GM19035 (cell line): ENCODE measurements at regions not wholly inside any gene's neighbourhood (a gene's known extent, or its start where the extent isn't known, plus 50 kb on each side); places are given as distances from the start of the nearest gene placed in this dataset.
A peak's percentile ranks its signal among the peaks of the same experiment; 100 is the strongest.
"Not testable (repeated sequence)": the region's sequence is repeated elsewhere in the genome, so short reads cannot be mapped to it uniquely, and the experiment has no call there.

ENCODE experiments used
- ATAC-seq: cut with Tn5 transposase; IDR thresholded peaks from one replicate; pipeline ENCODE4 v1.9.1; 2021; ENCODE audit not compliant: unreplicated experiment

DNA sequence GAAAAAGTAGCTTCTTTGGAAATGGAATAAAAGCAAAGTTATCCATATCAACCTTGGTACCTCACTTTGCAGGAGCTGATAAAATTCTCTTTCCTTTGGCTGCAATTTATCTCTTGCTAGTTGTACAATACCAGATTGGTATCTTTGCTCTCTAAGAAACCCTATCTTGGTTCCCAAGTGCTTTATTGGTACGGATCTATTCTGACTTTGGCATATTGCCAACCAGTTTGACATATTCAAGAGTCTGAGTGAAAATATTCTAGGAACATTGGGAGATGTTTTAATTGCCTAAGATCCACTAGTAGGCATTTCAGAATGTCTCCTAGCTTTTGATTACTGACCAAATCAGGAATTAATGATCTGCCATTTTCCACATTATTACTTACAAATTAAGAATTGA is 167.2 kb upstream of the ATP2B1 start:
- ATAC-seq: no peak

DNA sequence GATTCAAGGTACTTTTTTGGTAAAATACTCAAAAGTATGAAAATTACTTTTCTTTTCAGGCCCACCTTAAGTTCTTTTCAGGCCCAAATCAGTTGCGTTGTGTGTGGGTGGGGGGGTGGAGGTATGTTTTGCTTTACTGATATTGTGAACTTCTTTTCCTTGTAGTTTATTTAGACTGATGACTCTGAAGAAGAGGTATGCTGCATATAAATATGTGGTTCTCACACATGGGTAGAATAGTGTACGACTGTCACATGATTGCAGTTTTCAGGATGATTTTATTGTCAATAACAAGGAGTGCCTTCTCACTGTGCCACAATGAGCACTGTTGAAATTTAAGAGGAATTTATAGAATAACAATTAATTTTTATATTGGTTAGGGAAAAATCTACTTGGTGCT is 166.6 kb upstream of the ATP2B1 start:
- ATAC-seq: no peak

DNA sequence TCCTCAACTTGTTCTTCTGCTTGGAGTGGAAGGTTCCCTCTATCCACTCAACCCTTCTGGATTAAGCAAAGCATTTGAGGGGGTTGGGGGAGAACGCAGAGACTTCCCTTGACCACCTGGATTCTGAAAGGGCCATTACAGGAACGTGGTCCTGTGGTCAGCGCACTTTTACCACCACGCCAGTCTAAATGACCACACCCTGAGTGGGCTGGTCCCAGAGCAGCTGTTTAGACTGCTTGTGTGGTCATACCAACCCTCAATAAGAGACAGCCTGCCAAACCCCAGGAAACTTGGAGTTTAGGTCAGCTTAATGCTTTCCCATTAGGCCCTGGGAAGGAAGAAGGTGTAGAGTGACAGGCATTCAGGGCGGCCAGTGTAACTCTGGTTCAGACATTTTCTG is 165.5 kb upstream of the ATP2B1 start:
- no peak for ATAC-seq

DNA sequence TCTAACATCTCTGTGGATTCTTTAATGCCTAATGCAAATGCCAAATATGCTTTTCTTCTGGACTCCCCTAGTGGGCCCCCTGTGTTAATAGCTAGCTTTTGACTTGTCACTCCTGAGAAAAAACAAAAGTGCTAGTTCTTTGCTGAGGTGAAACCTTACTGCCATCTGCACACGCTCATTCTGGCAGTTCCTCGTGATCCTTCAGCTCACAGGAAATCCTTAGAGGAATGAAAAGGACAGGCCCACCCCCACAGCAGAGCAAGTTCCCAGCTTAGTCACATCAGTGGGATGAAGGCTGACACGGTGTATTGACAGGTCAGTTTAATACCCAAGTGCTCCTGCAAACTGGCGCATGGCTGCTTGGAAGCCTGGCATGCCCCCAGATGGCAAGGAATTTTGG is 165.1 kb upstream of the ATP2B1 start:
- no peak for ATAC-seq

DNA sequence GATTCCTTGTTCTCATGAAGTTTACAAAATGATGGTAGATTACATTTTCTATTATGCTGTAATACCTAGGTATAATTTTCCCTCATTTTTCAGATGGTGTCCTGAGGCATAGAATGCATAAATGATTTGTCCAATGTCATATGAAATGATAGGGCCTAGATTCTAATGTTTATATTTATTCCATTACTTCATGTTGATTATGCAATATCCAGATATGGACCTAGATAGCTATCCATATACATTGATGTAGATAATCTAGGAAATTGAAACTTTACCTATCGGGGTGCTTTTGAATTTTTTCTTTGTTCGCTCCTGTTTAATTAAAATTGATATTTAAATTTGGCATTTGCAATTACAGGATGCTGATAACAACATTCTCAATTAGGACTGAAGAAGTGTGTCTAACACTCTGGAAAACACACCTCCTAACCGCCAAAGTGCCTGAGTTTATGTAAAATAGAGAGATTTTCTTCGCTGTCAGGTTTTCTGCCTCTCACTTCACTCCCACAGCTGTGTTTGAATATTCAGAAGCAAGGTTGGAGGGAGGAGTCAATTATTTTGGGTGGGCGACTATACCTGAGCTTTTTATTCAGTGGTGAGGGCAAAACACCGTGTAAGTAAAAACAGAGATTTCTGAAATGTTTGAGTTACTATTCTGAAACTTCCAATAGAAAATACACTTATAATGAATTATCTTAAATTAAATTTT is 164.4 kb upstream of the ATP2B1 start:
- ATAC-seq: no peak

DNA sequence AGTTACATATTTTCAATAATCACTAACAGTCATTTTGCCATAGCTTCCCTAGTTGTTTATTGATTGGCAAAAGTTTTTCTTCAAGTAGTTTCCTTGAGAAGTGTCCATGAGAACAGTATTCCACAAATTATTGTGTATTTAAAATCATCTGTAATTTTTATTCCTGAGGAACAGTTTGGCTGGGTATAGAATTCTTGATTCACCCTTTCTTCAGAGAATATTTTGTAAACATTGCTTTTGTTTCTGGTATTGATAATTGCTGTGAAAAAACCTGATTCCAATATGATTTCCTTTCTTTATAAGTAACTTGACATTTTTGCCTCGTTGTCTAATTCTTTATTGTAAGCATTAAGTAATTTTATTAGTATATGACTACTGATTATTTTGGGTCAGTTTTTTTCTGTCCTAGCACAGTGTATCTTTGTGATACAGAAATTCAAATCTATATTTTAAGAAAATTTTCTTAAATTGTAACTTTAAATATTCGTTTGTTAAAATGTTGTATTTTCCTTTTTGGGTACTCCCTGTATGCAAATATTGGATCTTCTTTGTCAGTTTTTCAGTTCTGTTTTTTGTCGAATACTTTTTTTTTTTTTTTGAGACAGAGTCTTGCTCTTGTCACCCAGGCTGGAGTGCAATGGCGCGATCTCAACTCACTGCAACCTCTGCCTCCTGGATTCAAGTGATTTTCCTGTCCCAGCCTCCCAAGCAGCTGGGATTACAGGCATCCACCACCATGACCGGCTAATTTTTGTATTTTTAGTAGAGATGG is 162.0 kb upstream of the ATP2B1 start:
- ATAC-seq: no peak

DNA sequence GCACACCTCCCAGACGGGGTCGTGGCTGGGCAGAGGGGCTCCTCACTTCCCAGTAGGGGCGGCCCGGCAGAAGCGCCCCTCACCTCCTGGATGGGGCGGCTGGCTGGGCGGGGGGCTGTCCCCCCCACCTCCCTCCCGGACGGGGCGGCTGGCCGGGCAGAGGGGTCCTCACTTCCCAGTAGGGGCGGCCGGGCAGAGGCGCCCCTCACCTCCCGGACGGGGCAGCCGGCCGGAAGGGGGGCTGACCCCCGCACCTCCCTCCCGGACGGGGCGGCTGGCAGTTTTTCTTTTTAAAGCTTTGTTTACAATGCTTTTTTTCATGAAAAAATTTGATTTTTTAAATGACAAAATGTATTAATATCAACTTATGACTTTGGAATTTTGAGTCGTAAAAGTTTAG is 159.0 kb upstream of the ATP2B1 start:
- ATAC-seq: not testable (repeated sequence)

DNA sequence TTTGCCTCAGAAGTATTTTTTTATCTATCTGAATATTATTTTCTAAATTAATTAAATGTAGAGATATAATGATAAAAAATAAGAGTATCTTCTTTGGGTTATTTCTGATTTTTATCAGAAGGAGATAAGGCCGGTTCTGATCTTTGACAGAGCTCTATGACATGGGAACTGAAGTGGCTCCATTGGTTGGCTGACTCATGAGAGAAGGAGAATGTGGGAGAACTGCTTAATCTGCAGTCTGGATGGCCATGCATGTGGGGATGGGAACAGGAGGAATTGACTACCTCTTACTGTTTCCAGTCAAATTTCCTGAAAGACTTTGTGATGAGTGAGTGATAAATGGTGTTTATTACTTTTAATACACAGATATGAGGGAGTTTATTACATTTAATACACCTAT is 155.8 kb upstream of the ATP2B1 start:
- ATAC-seq: no peak

DNA sequence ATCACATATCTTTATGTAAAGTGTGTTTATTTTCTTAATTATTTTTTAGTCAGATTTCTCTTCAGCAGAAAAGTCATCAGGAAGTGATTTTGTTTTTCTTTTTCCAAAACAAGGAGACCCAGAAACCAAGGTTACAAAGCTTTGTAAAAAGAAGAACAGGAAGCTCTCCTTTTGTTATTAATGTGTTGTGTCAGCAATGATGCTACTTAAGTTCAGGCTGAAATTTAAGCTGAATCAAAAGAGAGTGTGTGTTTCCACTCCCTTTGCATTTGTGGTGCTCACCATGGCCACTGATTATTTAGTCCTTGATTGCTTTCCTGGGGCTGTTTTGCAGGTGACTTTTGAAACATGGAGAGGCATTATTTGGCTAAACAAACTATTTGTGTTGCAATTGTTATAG is 155.3 kb upstream of the ATP2B1 start:
- ATAC-seq: peak; percentile 39

DNA sequence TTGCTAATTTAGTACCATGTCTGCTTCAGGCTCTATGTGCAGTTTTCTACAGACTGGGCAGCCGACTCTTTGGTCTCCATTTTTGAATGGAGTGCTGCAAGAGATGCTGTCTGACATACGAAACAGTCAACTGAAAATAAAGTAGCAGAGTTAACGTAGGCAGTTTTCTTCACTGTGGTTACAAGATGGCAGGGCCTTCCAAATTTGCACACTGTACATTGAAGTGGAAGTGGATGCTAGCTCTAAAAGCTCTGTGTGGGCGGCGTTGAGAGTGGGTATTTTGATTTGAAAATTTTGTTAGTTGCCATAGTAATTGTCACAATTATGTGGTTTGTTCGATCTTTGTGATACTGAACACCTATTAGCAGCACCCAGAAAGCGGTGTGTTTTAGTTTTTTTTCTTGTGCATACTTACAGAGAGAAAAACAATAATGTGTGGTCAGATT is 154.9 kb upstream of the ATP2B1 start:
- ATAC-seq: peak; percentile 73

DNA sequence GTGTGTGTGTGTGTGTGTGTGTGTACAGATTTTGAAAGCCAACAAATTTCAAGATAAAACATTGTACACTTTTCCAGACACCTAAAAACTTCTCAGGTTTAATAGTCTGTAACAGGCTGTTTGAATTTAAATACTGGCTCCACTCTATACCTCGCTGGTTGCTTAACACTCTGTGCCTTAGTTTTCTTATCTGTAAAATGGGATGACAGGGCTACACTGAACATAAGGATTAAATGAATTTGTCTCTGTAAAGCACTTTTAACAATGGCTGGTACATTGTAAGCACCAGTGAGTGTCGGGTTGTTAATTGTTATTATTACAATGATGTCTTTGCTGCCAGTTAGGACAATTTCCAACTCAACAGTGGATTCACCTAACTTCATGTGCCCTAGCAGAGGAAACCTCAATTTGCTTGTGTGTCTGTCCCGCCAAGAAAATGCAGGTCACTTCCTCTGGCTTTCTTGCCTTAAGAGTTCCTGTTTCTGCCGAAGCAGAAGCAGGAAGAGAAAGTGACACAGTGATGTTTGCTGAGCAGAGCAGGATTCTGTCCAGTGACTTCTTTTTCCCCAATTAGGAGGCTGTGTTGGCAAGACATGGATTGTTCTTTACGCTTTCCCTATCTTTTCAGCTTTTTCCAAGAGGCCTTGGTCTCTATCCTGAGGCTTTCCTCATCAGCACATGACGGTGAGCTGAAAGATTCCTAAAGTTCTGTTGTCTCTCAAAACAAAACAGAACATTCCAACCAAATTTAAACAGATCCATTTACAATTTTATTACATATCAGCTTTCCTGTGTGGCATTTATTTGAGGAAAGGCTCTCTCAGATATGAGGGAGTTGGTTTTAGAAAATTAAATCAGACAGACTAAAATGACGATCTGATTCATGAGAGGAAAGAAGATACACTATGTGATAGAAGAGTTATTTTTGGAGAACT is 154.1 kb upstream of the ATP2B1 start:
- ATAC-seq: peak; percentile 64

DNA sequence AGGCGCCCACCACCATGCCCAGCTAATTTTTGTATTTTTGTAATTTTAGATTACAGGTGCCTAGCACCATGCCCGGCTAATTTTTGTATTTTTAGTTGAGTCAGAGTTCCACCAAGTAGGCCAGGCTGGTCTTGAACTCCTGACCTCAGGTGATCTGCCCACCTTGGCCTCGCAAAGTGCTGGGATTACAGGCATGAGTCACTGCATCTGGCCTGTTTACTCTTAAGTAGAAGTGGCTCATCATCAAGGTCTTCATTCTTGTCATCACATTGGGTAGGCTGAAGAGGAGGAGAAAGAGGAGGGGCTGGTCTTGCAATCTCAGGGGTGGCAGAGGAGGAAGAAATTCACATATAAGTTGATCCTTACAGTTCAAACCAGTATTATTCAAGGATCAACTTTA is 152.4 kb upstream of the ATP2B1 start:
- ATAC-seq: no peak

DNA sequence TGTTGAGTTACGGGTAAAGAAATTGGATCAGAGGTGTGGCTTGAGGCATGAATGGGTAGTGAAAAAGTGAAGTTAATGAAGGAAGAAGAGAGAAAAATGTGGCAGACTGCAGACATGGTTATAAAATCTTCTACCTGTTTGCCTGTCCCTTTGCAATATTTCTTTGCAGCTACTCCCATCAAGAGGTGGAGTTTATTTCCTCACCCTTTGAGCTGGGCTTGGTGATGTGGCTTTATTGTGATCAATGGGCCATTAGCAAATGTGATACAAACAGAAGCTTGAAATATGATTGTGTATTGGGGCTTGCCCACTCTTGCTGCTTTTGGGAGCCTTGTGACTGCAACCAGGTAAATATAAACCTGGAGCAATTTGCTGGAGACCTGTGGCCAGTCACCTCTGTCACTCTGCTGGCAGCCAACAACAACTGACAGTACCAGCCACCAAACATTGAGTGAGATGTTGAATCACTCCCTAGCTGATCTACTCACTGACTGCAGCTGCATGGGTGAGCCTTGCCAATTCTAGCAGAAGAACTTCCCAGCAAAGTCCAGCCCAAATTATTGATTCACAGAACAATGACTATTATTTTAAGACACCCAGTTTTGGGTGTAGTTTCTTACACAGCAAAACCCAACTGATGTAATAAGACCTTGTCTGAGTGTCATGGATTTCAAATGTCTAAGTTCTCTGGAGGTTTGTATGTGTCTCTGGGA is 151.0 kb upstream of the ATP2B1 start:
- ATAC-seq: no peak

DNA sequence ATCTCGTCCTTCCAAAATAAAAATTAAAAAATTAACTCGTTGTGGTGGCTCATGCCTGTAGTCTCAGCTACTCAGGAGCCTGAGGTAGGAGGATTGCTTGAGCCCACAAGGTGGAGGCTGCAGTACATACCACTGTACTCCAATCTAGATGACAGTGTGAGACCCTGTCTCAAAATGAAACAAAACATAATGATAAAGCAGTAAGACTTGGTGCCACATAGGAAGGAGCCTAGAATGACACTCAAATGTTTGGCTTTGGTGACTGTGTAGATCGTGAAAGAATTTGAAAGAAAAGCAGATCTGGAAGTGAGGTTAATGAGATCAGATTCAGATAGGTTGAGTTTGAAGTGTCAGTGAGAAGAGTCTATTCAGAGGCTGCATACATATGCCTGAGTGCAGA is 150.1 kb upstream of the ATP2B1 start:
- ATAC-seq: no peak

DNA sequence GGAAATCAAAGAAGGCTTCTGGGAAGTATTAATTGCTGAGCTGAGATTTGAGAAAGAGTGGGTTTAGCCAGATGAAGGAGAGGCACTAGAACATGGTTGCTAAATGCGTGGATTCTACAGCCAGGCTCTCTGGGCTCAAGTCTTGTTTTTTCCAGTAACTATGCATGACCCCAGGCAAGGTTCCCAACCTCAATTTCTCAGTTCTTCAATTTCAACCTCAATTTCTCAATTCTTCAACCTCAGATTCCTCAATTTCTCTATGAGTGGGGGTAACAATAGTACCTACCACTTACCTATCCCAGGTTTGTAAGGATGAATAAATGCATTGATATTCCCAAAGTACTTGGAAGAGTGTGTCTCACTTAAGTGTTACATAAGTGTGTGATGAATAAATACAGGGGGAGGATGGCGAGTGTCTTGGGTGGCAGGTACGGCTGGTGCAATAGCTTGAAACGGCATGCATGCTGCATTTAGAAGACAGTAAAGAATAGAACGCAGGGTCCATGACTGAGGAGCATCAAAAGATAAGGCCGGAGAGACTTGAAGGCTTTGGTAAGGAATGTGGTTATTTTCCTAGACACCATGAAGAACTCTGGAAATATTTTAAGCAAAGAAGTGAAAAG is 149.1 kb upstream of the ATP2B1 start:
- no peak for ATAC-seq

DNA sequence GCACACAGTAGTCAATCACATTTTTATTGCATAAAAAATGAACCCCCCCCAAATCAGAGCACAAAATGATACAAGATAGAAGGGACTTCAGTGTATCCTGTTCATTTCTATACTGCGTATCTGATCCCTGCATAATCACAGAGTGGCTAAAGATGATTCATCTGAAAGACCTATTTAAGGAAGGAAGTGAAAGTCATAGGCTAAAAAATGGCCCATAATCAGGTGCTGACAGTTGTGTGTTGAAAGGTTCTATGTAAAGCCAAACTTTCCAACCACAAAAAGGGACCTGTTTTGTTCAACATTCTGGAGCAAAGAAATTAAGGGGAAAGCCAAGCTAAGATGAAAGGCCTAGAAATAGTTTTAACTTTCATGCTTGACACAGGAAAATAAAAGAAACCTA is 147.8 kb upstream of the ATP2B1 start:
- ATAC-seq: peak; percentile 82

DNA sequence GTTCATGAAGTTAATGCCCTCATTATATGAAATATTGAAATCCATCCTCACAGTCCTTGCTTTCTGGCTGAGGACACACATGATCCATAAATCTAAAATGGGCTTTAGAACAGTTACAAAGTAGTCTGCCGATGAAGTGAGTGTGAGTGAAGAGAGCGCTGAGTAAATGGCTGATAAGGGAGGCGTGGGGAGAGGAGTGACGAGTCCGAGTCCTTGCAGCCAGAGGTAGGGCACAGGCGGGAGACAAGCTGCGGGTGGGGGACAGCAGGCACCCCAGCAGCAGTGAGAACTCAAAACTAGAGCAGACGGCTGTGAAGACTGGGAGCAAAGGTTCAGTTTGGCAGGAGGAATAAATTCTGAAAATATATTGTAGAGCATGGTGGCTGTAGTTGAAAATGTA is 140.1 kb upstream of the ATP2B1 start:
- no peak for ATAC-seq

DNA sequence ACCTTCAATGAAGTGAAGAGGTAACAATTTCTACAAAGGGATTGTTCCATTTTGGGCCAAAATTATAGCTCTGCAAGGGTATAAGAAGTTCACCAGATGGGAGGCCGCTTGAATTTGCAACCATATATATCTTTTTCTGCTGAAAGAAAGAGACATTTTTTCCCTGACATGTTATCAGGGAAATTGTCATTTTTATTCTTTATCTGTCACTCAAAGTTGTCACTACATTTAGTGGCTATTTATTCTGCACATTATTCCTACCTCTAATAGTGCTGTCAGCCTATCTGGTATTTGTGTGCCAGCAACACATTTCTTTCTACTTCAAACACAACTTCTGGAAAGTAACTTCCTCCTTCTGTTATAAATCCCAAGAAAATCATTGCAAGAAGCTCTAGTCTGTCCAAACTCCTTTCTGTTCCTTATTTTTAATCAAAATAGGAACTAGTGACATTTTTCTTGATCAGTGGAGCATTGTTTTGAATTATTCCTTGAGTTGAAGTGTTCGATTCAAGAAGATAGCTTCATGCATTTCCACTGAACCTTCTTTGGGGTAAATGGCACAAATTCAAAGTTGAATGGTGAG is 137.9 kb upstream of the ATP2B1 start:
- no peak for ATAC-seq

DNA sequence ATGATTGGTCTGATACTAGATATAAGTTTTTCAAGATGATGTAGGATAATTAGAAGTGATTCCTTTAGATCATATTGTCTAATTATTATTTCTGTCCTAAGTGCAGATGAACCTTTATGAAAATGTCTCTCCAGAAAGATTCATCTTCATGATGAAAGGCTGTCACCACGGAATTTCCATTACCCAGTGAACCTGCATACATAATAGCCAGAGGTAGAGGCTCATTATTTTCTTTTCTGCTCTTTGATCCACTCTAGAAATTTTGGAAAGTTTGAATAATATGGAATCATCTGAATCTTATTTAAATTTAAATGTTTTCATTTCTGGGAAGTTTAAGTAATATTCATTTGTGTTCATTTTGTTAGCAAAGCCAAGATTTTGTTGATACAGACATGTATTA is 137.1 kb upstream of the ATP2B1 start:
- ATAC-seq: no peak

DNA sequence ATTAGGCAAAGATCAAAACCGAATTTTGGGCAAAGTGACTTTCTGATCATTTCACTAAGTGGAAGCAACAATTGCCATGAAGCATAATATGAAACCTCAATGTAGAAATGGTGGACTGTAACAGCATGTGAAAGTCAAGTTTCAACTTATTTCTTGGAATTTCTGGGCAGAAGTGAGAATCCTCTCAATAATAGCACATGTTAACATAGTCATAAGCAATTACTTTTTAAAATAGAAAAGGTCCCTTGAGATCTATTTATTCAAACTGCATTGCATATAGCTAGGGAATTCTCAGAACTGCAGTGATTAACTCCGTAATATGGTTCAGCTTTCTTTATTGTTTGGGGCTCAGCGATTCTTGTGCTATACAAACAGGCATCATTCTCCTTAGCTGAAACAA is 136.7 kb upstream of the ATP2B1 start:
- no peak for ATAC-seq
